ENCODE measurements at regions not wholly inside any gene's neighbourhood (a gene's known extent, or its start where the extent isn't known, plus 50 kb on each side); places are given as distances from the start of the nearest gene placed in this dataset.

DNA sequence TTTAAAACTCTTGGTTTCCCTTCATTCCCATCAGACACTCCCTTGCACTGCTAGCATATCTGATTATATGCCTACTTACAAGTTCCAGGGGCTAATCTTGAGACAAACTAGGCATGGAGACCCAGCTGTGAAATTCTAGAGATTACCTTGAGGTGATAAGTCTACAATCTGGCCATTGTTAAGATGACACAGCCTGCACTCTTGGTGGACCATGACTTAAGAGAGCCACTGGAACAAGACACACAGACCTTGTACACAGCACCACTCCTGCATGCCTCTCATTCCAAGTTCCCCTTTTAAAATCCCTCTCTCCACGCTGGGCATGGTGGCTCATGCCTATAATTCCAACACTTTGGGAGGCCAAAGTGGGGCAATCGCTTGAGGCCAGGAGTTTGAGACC is 387.2 kb upstream of the DCC start:
- Histone ChIP-seq H3K27me3 (ENCODE audit: insufficient read depth, low read length, poor library complexity) (no peaks in the 10 kb centered on the region), H3K9ac (ENCODE audit: low read depth, low read length) (no peak overlapping the region), H3K79me2 (ENCODE audit: insufficient read depth, low read length) (no peaks in the 10 kb centered on the region), H3K4me2 (ENCODE audit: insufficient read depth, low read length) (no peak overlapping the region), H3K36me3 (ENCODE audit: insufficient read depth, low read length) (no peaks in the 10 kb centered on the region), H3K27ac (ENCODE audit: low read length) (no peak overlapping the region), H3K4me1 (ENCODE audit: insufficient read depth, low read length) (no peaks in the 10 kb centered on the region), H4K20me1 (ENCODE audit: insufficient read depth, low read length) (no peaks in the 10 kb centered on the region), H3K9me3 (ENCODE audit: insufficient read depth, low read length, severe bottlenecking) (no peaks in the 10 kb centered on the region), H3K4me3 (ENCODE audit: low read depth in 1 of 2, low read length in 2 of 2) (no peak overlapping the region), H2AFZ (ENCODE audit: low read depth, low read length) (no peak overlapping the region)
- no peak for DNase-seq
- ATAC-seq (ENCODE audit: insufficient read depth, low read depth), result no peak
- TF ChIP-seq, protein P1, sequence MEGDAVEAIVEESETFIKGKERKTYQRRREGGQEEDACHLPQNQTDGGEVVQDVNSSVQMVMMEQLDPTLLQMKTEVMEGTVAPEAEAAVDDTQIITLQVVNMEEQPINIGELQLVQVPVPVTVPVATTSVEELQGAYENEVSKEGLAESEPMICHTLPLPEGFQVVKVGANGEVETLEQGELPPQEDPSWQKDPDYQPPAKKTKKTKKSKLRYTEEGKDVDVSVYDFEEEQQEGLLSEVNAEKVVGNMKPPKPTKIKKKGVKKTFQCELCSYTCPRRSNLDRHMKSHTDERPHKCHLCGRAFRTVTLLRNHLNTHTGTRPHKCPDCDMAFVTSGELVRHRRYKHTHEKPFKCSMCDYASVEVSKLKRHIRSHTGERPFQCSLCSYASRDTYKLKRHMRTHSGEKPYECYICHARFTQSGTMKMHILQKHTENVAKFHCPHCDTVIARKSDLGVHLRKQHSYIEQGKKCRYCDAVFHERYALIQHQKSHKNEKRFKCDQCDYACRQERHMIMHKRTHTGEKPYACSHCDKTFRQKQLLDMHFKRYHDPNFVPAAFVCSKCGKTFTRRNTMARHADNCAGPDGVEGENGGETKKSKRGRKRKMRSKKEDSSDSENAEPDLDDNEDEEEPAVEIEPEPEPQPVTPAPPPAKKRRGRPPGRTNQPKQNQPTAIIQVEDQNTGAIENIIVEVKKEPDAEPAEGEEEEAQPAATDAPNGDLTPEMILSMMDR (IDR thresholded peaks at IDR 0.05; ENCODE audit: borderline replicate concordance, extremely low read depth, low read length, poor library complexity, severe bottlenecking), result no peak
- no peak for TF ChIP-seq EZH2 (IDR thresholded peaks at IDR 0.05; ENCODE audit: borderline replicate concordance, low read depth, low read length, severe bottlenecking)

DNA sequence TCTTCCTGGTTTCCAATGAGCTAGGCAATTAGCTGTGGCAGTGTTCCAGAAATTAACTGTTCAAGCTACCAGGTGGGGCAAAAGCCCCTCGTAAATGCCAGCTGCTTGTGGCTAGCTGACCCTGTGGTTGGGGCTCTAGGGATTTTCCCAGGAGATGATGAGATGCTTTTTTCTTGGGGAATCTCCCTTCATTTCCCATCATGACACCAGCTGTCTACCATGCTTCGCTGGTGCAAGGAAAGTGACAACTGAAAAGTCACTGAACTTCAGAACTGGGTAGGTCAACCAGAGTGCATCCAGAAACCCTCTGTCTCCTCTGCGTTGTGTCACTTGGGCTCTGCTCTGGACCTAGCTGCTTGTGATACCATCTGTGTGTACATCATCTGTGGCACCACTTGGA is 386.5 kb upstream of the DCC start:
- Histone ChIP-seq H3K27me3 (ENCODE audit: insufficient read depth, low read length, poor library complexity) (no peaks in the 10 kb centered on the region), H2AFZ (ENCODE audit: low read depth, low read length) (no peak overlapping the region), H3K4me3 (ENCODE audit: low read depth in 1 of 2, low read length in 2 of 2) (no peak overlapping the region), H3K4me2 (ENCODE audit: insufficient read depth, low read length) (no peak overlapping the region), H3K9ac (ENCODE audit: low read depth, low read length) (no peak overlapping the region), H3K27ac (ENCODE audit: low read length) (no peak overlapping the region), H3K79me2 (ENCODE audit: insufficient read depth, low read length) (no peaks in the 10 kb centered on the region), H3K9me3 (ENCODE audit: insufficient read depth, low read length, severe bottlenecking) (no peaks in the 10 kb centered on the region), H3K4me1 (ENCODE audit: insufficient read depth, low read length) (no peaks in the 10 kb centered on the region), H3K36me3 (ENCODE audit: insufficient read depth, low read length) (no peaks in the 10 kb centered on the region), H4K20me1 (ENCODE audit: insufficient read depth, low read length) (no peaks in the 10 kb centered on the region)
- TF ChIP-seq EZH2 (IDR thresholded peaks at IDR 0.05; ENCODE audit: borderline replicate concordance, low read depth, low read length, severe bottlenecking), result no peak
- TF ChIP-seq, protein P1 (IDR thresholded peaks at IDR 0.05; ENCODE audit: borderline replicate concordance, extremely low read depth, low read length, poor library complexity, severe bottlenecking), result no peak
- DNase-seq, result no peak
- ATAC-seq (ENCODE audit: insufficient read depth, low read depth), result no peak

DNA sequence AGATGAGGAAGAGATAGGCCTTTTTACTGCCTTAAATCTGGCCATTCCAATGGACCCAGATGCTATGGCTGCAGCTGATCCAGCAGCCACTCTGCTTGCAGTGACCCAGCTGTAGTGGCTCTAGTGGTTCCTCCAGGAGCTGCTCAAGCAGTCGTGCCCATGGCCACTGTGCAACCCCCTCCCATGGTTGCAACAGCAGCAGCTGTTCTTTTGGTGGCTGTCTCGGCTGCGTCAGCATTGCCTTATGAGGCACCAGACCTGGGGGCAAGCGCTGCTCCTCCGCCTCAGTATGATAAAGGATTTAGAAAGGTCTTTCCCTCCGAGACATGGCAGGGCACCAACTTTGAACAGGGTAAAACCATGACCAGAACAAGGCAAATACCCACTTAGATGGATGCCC is 384.9 kb upstream of the DCC start:
- TF ChIP-seq EZH2 (IDR thresholded peaks at IDR 0.05; ENCODE audit: borderline replicate concordance, low read depth, low read length, severe bottlenecking), result no peak
- TF ChIP-seq, protein P1 (IDR thresholded peaks at IDR 0.05; ENCODE audit: borderline replicate concordance, extremely low read depth, low read length, poor library complexity, severe bottlenecking), result no peak
- no peak for ATAC-seq (ENCODE audit: insufficient read depth, low read depth)
- DNase-seq, result no peak
- Histone ChIP-seq H3K4me3 (ENCODE audit: low read depth in 1 of 2, low read length in 2 of 2) (no peak overlapping the region), H3K4me2 (ENCODE audit: insufficient read depth, low read length) (no peak overlapping the region), H3K9ac (ENCODE audit: low read depth, low read length) (no peak overlapping the region), H3K27ac (ENCODE audit: low read length) (no peak overlapping the region), H3K27me3 (ENCODE audit: insufficient read depth, low read length, poor library complexity) (no peaks in the 10 kb centered on the region), H4K20me1 (ENCODE audit: insufficient read depth, low read length) (no peaks in the 10 kb centered on the region), H3K79me2 (ENCODE audit: insufficient read depth, low read length) (no peaks in the 10 kb centered on the region), H2AFZ (ENCODE audit: low read depth, low read length) (no peak overlapping the region), H3K36me3 (ENCODE audit: insufficient read depth, low read length) (no peaks in the 10 kb centered on the region), H3K4me1 (ENCODE audit: insufficient read depth, low read length) (no peaks in the 10 kb centered on the region), H3K9me3 (ENCODE audit: insufficient read depth, low read length, severe bottlenecking) (no peaks in the 10 kb centered on the region)

DNA sequence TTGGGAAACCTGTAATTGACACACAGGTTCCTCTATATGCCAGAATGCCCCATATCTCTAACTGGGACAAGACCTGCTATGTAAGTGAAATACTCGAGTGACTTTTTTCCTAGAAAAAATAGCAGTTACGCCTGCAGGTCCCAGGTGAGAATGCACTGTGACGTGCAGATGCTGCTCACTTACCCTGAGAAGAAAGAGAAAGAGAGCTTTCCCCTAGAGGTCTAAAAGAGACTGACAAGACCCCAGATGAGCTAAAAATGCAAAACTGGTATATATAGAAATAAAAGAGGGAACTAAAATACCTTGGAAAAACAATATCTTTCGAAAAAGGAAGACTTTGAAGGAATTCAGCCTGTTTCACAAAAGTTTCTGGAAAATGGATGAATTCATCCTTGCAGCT is 383.0 kb upstream of the DCC start:
- no peak overlapping the region for H3K4me3 ChIP-seq (ENCODE audit: low read depth in 1 of 2, low read length in 2 of 2)
- ATAC-seq (ENCODE audit: insufficient read depth, low read depth) (no peak), DNase-seq (no peak)
- no peak overlapping the region for H3K27ac ChIP-seq (ENCODE audit: low read length)
- TF ChIP-seq, protein P1 (IDR thresholded peaks at IDR 0.05; ENCODE audit: borderline replicate concordance, extremely low read depth, low read length, poor library complexity, severe bottlenecking), result no peak
- TF ChIP-seq EZH2 (IDR thresholded peaks at IDR 0.05; ENCODE audit: borderline replicate concordance, low read depth, low read length, severe bottlenecking), result no peak
- H3K4me1 ChIP-seq (ENCODE audit: insufficient read depth, low read length), result no peaks in the 10 kb centered on the region
- H3K9ac ChIP-seq (ENCODE audit: low read depth, low read length), result no peak overlapping the region
- no peaks in the 10 kb centered on the region for H4K20me1 ChIP-seq (ENCODE audit: insufficient read depth, low read length)
- no peaks in the 10 kb centered on the region for H3K79me2 ChIP-seq (ENCODE audit: insufficient read depth, low read length)
- H3K36me3 ChIP-seq (ENCODE audit: insufficient read depth, low read length), result no peaks in the 10 kb centered on the region
- no peak overlapping the region for H3K4me2 ChIP-seq (ENCODE audit: insufficient read depth, low read length)
- H3K27me3 ChIP-seq (ENCODE audit: insufficient read depth, low read length, poor library complexity), result no peaks in the 10 kb centered on the region
- H2AFZ ChIP-seq (ENCODE audit: low read depth, low read length), result no peak overlapping the region
- no peaks in the 10 kb centered on the region for H3K9me3 ChIP-seq (ENCODE audit: insufficient read depth, low read length, severe bottlenecking)
